Activated B cell treated with CpG ODN at 0.5 μM for 24 hours (primary cell): ENCODE measurements at regions not wholly inside any gene's neighbourhood (a gene's known extent, or its start where the extent isn't known, plus 50 kb on each side); places are given as distances from the start of the nearest gene placed in this dataset.

ENCODE experiments used
- ATAC-seq: fragments of 200-7000 bp; cut with Tn5 transposase; one replicate; pipeline ENCODE4 v1.10.0; 2021; ENCODE audit warnings: low read depth, mild to moderate bottlenecking, moderate library complexity
- CTCF ChIA-PET: fragments of 350-600 bp; sonication (Branson Sonifier 250); formaldehyde crosslinking; loops from one replicate; lab custom pipeline; 2021; ENCODE audit warnings: antibody characterized with exemption; lab: Charles Lee
- POLR2A ChIA-PET: fragments of 350-600 bp; sonication (Branson Sonifier 250); formaldehyde crosslinking; loops from one replicate; lab custom pipeline; 2021; ENCODE audit warnings: antibody characterized with exemption; lab: Charles Lee
- DNase-seq: peaks from one replicate; pipeline ENCODE4 v3.0.0; 2022
- H3K27ac Mint-ChIP-seq: one replicate; pipeline ENCODE4 v1.8.0; 2020; ENCODE audit warnings: mixed read lengths
- H3K27me3 Mint-ChIP-seq: one replicate; pipeline ENCODE4 v1.8.0; 2021; ENCODE audit warnings: mixed read lengths
- H3K36me3 Mint-ChIP-seq: one replicate; pipeline ENCODE4 v1.8.0; 2021; ENCODE audit warnings: low read depth, mixed read lengths
- H3K4me1 Mint-ChIP-seq: one replicate; pipeline ENCODE4 v1.8.0; 2021; ENCODE audit warnings: mixed read lengths
- H3K4me3 Mint-ChIP-seq: one replicate; pipeline ENCODE4 v1.8.0; 2020; ENCODE audit warnings: mild to moderate bottlenecking, mixed read lengths
- H3K9me3 Mint-ChIP-seq: one replicate; pipeline ENCODE4 v1.8.0; 2020; ENCODE audit warnings: mixed read lengths
- intact Hi-C: fragments of 100-400 bp; cut with micrococcal nuclease; formaldehyde crosslinking; loops from one replicate; pipeline ENCODE4 v1.15.1; 2024
- TF ChIP-seq, protein P1 (sequence below): fragments of 200-600 bp; IDR thresholded peaks from one replicate; pipeline ENCODE4 v1.8.0; 2022; ENCODE audit warnings: antibody characterized with exemption, mild to moderate bottlenecking

DNA sequence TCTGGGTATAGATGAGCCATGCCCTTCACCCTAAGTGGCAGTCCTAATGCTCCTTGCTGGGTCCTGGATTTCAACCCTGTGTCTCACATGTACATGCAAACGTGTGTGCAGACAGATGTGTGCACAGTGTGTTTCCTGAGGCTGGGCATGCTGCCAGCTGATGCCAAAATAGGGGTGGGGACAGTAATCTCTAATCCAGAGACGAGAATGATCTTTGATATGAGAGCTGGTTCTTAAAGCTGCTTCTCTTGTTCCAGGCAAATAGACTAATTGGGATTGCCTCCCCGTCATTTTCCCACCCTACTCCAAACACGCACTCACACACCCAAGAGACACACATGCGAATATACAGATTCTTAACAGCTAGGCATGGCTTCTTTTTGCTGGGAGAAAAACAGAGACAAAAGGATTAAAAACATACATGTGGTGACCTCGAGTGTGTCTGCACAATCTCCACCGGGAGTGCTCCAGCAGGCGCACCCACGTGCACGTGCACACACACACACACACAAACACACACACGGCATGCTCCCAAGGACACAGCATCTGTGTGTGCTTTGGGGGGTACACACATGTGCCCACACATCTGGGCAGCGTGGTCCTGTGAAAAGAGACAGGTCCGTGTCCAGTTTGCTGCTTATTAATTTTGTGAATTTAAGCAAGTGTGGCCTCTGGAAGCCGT lies 102.1 kb upstream of the ZBTB40 start:
- CTCF ChIA-PET = no interaction called here
- no peaks in the 10 kb centered on the region for H3K36me3 Mint-ChIP-seq
- TF ChIP-seq, protein P1, sequence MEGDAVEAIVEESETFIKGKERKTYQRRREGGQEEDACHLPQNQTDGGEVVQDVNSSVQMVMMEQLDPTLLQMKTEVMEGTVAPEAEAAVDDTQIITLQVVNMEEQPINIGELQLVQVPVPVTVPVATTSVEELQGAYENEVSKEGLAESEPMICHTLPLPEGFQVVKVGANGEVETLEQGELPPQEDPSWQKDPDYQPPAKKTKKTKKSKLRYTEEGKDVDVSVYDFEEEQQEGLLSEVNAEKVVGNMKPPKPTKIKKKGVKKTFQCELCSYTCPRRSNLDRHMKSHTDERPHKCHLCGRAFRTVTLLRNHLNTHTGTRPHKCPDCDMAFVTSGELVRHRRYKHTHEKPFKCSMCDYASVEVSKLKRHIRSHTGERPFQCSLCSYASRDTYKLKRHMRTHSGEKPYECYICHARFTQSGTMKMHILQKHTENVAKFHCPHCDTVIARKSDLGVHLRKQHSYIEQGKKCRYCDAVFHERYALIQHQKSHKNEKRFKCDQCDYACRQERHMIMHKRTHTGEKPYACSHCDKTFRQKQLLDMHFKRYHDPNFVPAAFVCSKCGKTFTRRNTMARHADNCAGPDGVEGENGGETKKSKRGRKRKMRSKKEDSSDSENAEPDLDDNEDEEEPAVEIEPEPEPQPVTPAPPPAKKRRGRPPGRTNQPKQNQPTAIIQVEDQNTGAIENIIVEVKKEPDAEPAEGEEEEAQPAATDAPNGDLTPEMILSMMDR = no peak
- no peak for DNase-seq
- H3K4me3 Mint-ChIP-seq = no peak overlapping the region
- no peak overlapping the region for H3K27ac Mint-ChIP-seq
- POLR2A ChIA-PET = interaction anchor here (0.5 kb wide), 1 partner anchor 85 kb away, joined by 3 read pairs; no protein-coding TSS in a partner anchor
- peaks cover 41% of the 10 kb centered on the region for H3K27me3 Mint-ChIP-seq
- no peaks in the 10 kb centered on the region for H3K9me3 Mint-ChIP-seq
- intact Hi-C loops = no loop called here
- H3K4me1 Mint-ChIP-seq = no peaks in the 10 kb centered on the region
- ATAC-seq = no peak

DNA sequence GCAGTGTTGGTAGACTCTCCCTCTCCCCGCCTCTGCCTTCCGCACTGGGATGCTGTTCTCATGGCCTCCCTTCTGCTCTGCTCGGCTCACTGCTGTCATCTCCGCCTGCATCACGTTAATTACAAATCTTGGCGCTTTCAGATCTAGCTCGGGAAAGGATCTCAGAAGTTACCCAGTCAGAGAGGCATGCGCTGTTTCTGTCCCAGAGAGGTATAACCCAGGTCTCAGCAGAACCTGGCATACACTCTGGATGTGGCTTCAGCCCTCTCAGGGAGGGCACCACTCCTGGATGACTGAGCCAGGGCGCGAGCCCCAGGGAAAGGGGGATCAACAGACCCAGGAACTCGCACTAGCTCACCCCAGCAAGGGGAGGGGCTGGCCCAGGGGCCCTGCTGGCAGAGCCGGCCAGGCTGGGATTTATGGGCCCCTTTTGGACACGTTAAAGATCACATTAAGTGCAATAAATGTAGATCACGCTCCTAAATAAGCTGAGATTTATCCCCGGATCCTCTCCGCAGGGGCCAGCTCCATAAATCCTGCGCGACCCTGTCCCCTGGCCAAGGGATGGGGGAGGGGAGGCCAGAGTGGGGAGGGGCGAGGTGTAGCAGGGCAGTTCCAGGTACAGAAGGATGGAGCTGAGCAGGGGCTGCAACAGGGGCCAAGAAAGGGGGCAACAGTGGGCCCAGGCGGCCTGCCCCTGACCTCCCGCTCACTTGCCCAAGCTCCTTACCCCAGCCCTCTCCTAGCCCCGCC lies 101.3 kb upstream of the ZBTB40 start:
- Mint-ChIP-seq H3K27ac (no peak overlapping the region), H3K4me1 (no peaks in the 10 kb centered on the region), H3K9me3 (no peaks in the 10 kb centered on the region), H3K4me3 (no peak overlapping the region), H3K27me3 (peaks cover 36% of the 10 kb centered on the region), H3K36me3 (no peaks in the 10 kb centered on the region)
- ChIA-PET CTCF (no interaction called here), POLR2A (interaction anchor here (0.5 kb wide), 1 partner anchor 85 kb away, joined by 3 read pairs; no protein-coding TSS in a partner anchor)
- TF ChIP-seq, protein P1 = no peak
- intact Hi-C loops = no loop called here
- DNase-seq = no peak
- no peak for ATAC-seq

DNA sequence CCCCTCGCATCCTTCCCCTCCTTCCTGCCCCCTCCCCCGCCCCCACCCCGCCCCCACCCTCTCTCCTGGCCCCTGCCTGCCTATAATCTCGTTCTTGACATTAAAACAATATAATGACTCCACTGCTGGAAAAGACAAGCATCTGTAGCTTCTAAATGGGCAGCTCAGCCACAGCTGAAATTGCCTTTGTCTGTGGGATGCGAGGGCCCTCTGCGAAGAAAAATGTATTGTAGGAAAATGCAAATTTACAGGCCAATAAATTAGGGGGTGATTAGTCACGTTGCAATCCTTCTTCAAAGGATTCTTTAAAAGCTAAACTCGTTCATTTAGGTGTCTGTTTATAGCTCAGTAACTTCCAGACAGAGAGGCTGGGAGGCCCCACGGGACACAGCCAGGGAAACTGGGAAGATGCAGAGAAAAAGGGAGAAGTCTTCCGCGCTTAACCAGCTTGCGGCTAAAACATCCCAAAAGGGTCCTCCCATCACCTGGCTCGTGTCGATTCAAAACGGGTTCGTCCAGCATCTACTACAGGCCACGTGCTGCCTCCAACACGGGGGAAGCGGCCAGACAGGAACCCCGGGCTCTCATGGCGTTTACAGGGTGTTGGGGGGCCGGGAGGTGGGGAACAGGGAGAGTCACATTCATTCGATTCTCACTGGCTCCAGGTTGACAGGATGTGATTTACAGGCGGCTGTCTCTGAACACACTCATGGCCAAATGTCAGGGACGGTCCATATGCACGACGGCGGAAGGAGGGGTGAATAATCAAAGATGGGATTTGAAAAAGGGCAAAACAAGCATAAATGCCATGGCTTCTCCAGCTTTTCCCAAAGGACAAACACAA lies 100.5 kb upstream of the ZBTB40 start:
- ATAC-seq (no peak), DNase-seq (no peak)
- Mint-ChIP-seq H3K4me1 (no peaks in the 10 kb centered on the region), H3K36me3 (no peaks in the 10 kb centered on the region), H3K9me3 (no peaks in the 10 kb centered on the region), H3K27ac (no peak overlapping the region), H3K4me3 (no peak overlapping the region), H3K27me3 (peaks cover 40% of the 10 kb centered on the region)
- TF ChIP-seq, protein P1 = no peak
- intact Hi-C loops = no loop called here
- ChIA-PET CTCF (no interaction called here), POLR2A (interaction anchor here (0.8 kb wide), 1 partner anchor 15 kb away, joined by 4 read pairs; no protein-coding TSS in a partner anchor)

DNA sequence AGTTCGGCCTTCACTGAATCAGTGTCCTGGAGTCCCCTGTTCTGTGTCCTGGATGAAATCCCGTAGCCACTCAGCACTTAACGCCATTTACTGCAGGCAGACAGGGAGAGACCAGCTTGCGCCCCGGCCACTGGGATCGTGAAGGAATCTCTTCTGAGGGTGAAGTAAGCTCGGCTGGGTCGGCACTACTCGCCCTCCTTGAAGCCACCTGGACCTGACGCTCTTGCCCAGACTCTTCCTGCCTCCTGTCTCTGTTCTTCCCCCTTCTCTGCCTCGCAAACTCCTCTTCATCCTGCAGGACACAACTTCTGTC lies 99.9 kb upstream of the ZBTB40 start:
- no peaks in the 10 kb centered on the region for H3K9me3 Mint-ChIP-seq
- no peak overlapping the region for H3K4me3 Mint-ChIP-seq
- ChIA-PET CTCF (no interaction called here), POLR2A (no interaction called here)
- H3K36me3 Mint-ChIP-seq = no peaks in the 10 kb centered on the region
- DNase-seq (no peak), ATAC-seq (no peak)
- no peak overlapping the region for H3K27ac Mint-ChIP-seq
- intact Hi-C loops = no loop called here
- peaks cover 43% of the 10 kb centered on the region for H3K27me3 Mint-ChIP-seq
- no peaks in the 10 kb centered on the region for H3K4me1 Mint-ChIP-seq
- TF ChIP-seq, protein P1 = no peak

DNA sequence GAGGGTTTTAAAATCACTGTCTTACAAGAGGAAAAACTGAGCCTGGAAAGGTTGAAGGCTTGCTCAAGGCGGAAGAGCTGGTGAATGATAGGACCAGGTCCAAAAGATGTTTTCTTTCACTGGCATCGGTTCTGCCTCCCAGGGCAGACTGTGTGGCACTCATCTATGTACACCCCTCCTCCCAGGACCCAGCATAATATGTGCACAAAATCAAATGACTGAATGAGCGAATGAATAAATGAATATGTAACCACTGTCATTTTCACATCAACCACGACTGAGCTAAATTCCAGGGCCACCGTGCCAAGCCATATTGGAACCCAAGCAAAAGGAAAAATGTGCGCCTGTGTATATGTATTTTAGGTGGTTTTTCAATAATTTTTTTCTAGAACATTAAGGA lies 99.3 kb upstream of the ZBTB40 start:
- H3K9me3 Mint-ChIP-seq = no peaks in the 10 kb centered on the region
- CTCF ChIA-PET = no interaction called here
- H3K27me3 Mint-ChIP-seq = peaks cover 49% of the 10 kb centered on the region
- POLR2A ChIA-PET = no interaction called here
- H3K4me3 Mint-ChIP-seq = no peak overlapping the region
- H3K4me1 Mint-ChIP-seq = no peaks in the 10 kb centered on the region
- H3K27ac Mint-ChIP-seq = no peak overlapping the region
- TF ChIP-seq, protein P1 = no peak
- intact Hi-C loops = no loop called here
- no peak for ATAC-seq
- no peak for DNase-seq
- H3K36me3 Mint-ChIP-seq = no peaks in the 10 kb centered on the region
